ENCODE measurements at regions not wholly inside any gene's neighbourhood (a gene's known extent, or its start where the extent isn't known, plus 50 kb on each side); places are given as distances from the start of the nearest gene placed in this dataset.
"Not testable (repeated sequence)": the region's sequence is repeated elsewhere in the genome, so short reads cannot be mapped to it uniquely, and the experiment has no call there.

DNA sequence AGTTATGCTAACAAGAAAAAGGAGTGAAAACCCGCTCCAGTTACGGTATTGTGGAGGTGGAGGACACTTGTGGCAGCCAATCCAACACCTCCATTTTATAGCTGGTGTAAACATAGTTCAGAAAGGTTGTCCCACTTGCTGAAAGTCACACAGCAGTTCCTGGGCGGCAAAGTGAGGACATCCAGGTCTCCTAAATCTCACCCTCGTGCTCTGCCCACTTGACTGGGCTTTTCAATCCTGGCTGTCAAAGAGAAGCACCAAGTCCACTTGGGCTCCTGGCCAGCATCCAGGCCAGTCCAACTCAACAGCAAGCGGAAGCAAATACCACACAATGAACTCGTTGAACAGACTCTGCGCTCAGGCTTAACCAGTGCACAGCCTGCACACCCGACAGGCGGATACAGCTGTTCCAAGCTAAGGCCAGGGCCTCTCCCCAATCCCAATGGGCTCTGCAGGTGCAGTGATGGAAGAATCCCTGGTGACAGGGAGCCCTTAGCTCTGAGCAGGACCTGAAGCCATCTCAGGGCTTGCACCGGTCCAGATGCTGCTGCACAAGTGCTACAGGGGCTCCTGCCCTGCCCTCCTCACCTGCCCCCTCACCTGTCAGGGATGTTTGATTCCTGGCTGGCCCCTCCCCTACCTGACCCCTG, 89.8 kb upstream of the METTL9 start:
- not testable (repeated sequence) for H3K27me3 ChIP-seq (ENCODE audit: control insufficient read depth, insufficient read depth, low read length); DNase-seq (ENCODE audit: low read depth); H3K36me3 ChIP-seq (ENCODE audit: control insufficient read depth, insufficient read depth, low read length); H3K4me3 ChIP-seq (ENCODE audit: low read depth, low read length)

GRCh38 chr16:21510869-21511255, 88.5 kb upstream of the METTL9 start:
- not testable (repeated sequence) for H3K27me3 ChIP-seq (ENCODE audit: control insufficient read depth, insufficient read depth, low read length); H3K36me3 ChIP-seq (ENCODE audit: control insufficient read depth, insufficient read depth, low read length); H3K4me3 ChIP-seq (ENCODE audit: low read depth, low read length); DNase-seq (ENCODE audit: low read depth)

DNA sequence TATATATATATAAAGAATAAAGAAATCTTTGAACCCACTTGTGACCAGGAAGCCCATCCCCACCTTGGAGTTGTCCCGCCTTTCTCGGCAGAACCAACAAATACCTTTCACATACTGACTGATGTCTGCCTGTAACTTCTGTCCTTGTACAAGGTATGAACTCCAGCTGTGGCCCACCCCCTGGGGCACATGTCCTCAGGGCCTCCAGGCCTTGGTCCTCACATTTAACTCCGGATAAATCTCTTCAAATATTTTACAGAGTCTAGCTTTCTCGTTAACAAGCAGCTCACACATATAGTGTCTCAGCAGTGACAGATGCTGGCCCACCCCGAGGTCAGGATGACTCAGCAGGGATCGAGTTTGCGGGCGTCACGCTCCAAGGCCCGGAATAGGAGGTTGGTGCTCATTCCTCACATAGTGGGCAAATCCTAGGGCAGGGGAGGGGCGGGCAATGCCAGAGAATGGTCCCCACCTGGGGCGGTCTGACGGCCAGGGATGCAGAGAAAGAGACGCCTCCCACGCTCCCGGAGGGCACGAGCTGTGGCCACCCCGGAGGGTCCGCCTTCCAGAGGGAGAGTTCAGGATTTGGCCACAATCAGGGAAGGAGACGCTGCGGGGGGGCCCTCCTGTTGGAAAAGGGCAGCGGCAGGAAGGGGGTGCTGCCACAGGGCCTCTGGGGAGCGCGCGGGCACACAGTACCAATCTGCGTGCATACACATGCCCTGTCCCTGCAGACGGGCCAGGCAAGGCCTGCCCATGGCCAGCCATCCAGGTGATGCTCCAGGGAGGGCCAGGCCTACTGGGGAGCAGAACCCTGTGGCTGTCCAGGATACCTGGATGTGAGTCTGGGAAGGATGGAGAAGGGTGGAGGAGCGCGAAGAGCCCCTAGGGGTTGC, 87.8 kb upstream of the METTL9 start:
- H3K36me3 ChIP-seq (ENCODE audit: control insufficient read depth, insufficient read depth, low read length); H3K4me3 ChIP-seq (ENCODE audit: low read depth, low read length); H3K27me3 ChIP-seq (ENCODE audit: control insufficient read depth, insufficient read depth, low read length): not testable (repeated sequence)
- DNase-seq (ENCODE audit: low read depth): peak; percentile 67

GRCh38 chr16:21512280-21513192, 86.8 kb upstream of the METTL9 start:
- DNase-seq (ENCODE audit: low read depth); H3K36me3 ChIP-seq (ENCODE audit: control insufficient read depth, insufficient read depth, low read length); H3K4me3 ChIP-seq (ENCODE audit: low read depth, low read length); H3K27me3 ChIP-seq (ENCODE audit: control insufficient read depth, insufficient read depth, low read length): not testable (repeated sequence)

- H3K36me3 ChIP-seq (ENCODE audit: control insufficient read depth, insufficient read depth, low read length); DNase-seq (ENCODE audit: low read depth); H3K4me3 ChIP-seq (ENCODE audit: low read depth, low read length); H3K27me3 ChIP-seq (ENCODE audit: control insufficient read depth, insufficient read depth, low read length): not testable (repeated sequence)
Measured at GRCh38 chr16:21513337-21513741, 86.0 kb upstream of the METTL9 start.

DNA sequence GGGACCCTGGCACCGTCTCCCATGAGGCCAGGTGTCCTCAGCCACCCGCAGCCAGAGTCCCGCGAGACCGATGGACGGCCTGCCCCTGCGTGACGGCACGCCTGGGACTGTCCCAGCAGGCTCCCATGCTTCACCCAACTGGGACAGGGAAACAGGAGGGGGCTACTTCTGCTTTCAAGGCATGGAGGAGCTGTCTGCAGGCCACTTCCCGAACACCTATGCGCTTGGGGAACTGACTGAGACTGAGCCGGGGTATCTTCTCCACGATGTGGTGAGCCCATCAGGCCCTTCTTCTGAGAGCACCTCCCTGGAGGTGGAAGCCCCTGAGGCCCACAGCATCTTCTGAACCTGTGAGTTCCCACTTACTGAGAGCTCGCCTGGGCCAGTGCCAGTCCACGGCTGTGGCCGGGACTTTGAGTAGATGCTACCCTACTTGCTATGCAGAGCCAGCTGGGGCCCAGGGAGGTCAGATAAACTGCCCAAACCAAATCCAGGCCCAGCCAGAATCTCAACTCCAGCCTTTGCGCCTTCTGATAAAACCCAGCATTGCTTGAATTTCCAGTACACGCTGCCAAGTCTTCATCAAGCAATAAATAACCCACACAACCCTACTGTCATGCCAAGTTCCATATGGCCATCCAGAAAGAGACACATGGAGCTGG, 85.4 kb upstream of the METTL9 start:
- not testable (repeated sequence) for H3K4me3 ChIP-seq (ENCODE audit: low read depth, low read length); H3K36me3 ChIP-seq (ENCODE audit: control insufficient read depth, insufficient read depth, low read length); DNase-seq (ENCODE audit: low read depth); H3K27me3 ChIP-seq (ENCODE audit: control insufficient read depth, insufficient read depth, low read length)

GRCh38 chr16:21514474-21514840, 84.9 kb upstream of the METTL9 start:
- H3K36me3 ChIP-seq (ENCODE audit: control insufficient read depth, insufficient read depth, low read length); H3K4me3 ChIP-seq (ENCODE audit: low read depth, low read length); DNase-seq (ENCODE audit: low read depth); H3K27me3 ChIP-seq (ENCODE audit: control insufficient read depth, insufficient read depth, low read length): not testable (repeated sequence)

DNA sequence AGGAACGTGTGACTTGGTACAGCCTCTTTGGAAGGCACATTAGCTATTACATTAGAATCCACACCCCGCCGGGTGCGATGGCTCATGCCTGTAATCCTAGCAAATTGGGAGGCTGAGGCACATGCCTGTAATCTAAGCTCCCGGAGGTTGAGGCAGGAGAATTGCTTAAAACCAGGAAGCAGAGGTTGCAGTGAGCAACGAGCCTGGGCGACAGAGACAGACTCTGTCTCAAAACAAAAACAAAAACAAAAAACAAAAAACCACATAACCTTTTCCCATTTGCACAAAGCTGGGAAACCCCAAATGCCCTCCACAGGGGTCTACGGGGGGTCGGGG, 82.7 kb upstream of the METTL9 start:
- DNase-seq (ENCODE audit: low read depth); H3K27me3 ChIP-seq (ENCODE audit: control insufficient read depth, insufficient read depth, low read length); H3K4me3 ChIP-seq (ENCODE audit: low read depth, low read length); H3K36me3 ChIP-seq (ENCODE audit: control insufficient read depth, insufficient read depth, low read length): not testable (repeated sequence)

- not testable (repeated sequence) for DNase-seq (ENCODE audit: low read depth); H3K4me3 ChIP-seq (ENCODE audit: low read depth, low read length); H3K27me3 ChIP-seq (ENCODE audit: control insufficient read depth, insufficient read depth, low read length); H3K36me3 ChIP-seq (ENCODE audit: control insufficient read depth, insufficient read depth, low read length)
Measured at GRCh38 chr16:21517263-21517662, 82.1 kb upstream of the METTL9 start.

DNA sequence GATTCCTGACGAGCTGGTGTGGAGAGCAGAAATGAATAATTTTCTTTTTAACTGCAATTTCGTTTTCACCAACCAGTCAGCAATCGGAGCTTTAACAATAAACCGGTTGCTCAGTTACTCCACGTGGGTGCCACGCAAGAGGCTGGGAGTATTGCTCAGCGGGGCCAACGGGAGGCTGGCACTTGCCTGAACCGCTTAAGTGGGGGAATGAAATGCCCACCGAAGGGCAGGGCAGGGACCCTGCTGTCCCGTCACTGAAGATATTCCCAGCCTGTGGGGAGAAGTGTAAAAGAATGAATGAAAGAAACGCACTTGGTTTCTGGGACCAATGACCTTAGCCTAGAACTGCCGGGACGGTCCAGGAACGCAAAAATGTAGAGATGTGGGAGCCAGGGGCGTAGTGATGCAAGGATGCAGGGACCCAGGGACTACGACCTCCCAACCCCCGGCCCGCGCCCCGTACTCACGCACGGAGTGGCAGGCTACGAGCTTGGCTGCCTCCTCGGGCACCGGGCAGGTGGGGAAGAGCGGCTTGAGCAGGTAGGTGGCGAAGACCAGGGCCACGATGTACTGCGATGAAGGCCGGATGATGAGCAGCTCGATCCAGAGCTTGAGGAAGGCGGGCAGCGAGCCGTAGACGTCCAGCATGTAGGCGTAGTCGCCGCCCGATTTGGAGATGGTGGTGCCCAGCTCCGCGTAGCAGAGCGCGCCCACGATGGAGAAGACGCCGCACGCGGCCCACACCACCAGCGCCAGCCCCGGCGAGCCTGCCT, 79.8 kb upstream of the METTL9 start:
- DNase-seq (ENCODE audit: low read depth); H3K36me3 ChIP-seq (ENCODE audit: control insufficient read depth, insufficient read depth, low read length); H3K27me3 ChIP-seq (ENCODE audit: control insufficient read depth, insufficient read depth, low read length): not testable (repeated sequence)
- H3K4me3 ChIP-seq (ENCODE audit: low read depth, low read length): peak overlapping the region; percentile 66

- not testable (repeated sequence) for H3K27me3 ChIP-seq (ENCODE audit: control insufficient read depth, insufficient read depth, low read length); DNase-seq (ENCODE audit: low read depth); H3K36me3 ChIP-seq (ENCODE audit: control insufficient read depth, insufficient read depth, low read length)
- H3K4me3 ChIP-seq (ENCODE audit: low read depth, low read length): peak overlapping the region; percentile 49
Measured at GRCh38 chr16:21520134-21521047, 79.0 kb upstream of the METTL9 start.

DNA sequence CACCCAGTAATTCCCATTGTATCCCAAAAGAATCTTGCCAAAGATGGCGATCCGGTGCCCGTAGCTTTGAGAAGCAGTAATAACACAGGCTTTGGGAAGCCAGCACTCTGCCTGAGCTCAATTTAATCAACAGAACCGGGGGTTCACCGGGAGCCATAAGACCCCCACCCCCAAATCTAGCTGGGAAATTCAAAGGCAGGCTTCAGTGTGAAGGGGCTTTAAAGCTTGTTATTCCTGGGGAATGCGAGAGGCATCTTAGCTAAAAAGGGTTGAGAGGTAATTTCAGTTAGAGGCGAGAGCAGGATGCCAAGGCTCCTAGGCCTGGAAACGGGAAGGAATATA, 78.4 kb upstream of the METTL9 start:
- not testable (repeated sequence) for H3K4me3 ChIP-seq (ENCODE audit: low read depth, low read length); H3K36me3 ChIP-seq (ENCODE audit: control insufficient read depth, insufficient read depth, low read length); H3K27me3 ChIP-seq (ENCODE audit: control insufficient read depth, insufficient read depth, low read length); DNase-seq (ENCODE audit: low read depth)

Measured in kidney epithelial cell (primary cell).